Stimulated activated CD8-positive, alpha-beta memory T cell treated with anti-CD3 and anti-CD28 coated beads, Interleukin-7, amount 100 ng/mL, for 24 hours (primary cell): ENCODE measurements at regions not wholly inside any gene's neighbourhood (a gene's known extent, or its start where the extent isn't known, plus 50 kb on each side); places are given as distances from the start of the nearest gene placed in this dataset.

Source experiments
- DNase-seq: peaks from one replicate; pipeline ENCODE4 v3.0.0-alpha.2; 2020; ENCODE audit warnings: low read depth

- DNase-seq = no peak
These were observed 109.0 kb downstream of the TFAP2A start for GRCh38 chr6:10305790-10306415.

- no peak for DNase-seq
These were observed 111.0 kb downstream of the TFAP2A start for GRCh38 chr6:10303608-10304506.

DNA sequence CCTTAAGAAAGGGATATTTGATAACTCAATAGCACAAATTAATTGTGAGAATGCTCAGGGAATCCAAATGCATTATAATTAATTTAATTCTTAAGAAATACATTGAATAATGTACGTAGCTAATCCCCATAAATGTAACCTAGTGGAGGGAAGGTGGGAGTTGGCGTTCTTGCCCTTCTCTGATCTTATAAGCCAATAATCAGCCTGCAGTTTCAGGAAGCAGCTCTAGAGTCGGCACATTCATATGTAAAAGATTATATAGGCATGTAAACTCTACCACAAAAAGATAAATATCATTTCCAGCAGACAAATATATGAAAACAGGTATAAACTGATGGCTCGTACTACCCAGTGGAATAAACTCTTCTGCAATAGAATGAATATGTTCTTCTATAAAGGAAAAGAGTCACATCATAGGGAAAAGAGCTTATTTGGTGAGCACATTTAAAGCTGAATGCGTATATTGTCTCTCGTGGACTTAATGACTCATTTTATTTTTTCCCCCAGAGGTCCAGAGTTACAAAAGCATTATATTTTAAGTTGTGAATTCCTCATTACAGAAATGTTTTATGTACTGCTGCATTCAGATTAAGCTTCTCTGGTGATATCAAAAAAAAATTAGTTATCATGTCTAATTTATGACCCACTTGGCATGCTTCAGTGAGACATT lies 112.2 kb downstream of the TFAP2A start:
- no peak for DNase-seq

GRCh38 chr6:10300071-10300470 lies 114.8 kb downstream of the TFAP2A start:
- DNase-seq = no peak

DNA sequence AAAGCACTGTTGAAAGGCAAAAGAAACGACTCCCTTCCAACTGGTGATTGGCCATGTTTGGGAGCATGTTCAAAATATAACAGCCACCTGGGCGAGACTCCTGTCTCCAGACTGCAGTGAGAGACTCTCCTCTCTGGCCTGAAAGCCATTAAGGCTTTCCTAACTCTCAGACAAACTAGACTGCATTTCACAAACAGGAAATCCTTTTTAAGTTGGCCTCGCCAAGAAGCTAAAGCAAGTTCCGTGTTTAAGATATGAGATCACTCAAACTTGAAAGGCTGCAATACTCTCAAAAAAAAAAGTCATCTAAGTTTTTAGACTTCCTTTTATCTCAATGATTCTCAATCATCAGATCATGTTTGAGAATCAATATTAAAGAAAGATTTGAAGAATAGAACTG lies 117.0 kb downstream of the TFAP2A start:
- DNase-seq = no peak

GRCh38 chr6:10278746-10279145 lies 136.1 kb downstream of the TFAP2A start:
- no peak for DNase-seq

DNA sequence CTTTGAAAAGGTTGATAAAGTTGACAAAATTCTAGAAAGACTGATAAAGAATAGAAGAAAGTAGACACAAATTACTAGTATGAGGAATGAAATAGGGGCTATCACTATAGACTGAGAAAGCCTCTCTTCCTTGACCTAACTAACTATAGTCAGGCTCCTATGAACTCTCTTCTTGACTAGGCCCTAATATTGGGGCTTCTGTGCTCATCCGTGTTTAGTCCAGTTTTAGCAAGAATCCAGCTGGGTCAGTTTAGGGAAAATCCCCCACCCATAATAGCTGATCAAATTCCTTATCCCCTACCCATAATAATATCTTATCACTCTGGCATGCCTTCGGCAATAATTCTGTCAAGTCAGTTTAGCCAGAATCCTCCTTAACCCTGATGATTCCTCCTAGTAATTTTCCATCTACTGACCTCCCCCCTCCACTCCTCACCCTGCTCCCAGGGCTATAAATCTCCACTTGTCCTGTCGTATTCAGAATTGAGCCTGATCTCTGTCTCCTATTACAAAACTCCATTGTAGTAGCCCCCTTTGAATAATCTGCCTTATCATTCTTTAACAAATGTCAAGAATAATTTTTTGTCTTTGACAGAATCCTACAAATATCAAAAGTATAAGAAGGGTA lies 138.1 kb downstream of the TFAP2A start:
- no peak for DNase-seq

GRCh38 chr6:10276106-10276505 lies 138.8 kb downstream of the TFAP2A start:
- DNase-seq = no peak

GRCh38 chr6:10272591-10272990 lies 142.3 kb downstream of the TFAP2A start:
- no peak for DNase-seq

DNA sequence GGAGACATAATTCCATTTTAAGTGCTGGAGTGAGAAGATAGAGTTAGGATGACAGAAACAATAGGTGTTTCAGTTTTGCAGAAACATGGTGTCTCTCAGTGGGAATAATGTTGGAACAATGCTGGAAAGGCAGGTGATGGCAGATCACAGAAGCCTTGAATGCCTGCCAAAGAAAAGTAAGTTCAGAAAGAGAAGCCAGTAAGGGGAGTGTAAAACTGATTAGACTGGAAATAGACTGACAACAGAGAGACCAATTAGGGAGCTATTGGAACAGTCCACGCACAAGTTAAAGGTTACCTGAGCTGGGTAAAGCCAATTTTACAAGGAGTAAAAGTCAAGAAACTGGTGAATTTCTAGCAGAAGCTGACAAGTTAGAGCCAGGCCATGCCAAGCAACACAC lies 142.9 kb downstream of the TFAP2A start:
- DNase-seq = no peak

DNA sequence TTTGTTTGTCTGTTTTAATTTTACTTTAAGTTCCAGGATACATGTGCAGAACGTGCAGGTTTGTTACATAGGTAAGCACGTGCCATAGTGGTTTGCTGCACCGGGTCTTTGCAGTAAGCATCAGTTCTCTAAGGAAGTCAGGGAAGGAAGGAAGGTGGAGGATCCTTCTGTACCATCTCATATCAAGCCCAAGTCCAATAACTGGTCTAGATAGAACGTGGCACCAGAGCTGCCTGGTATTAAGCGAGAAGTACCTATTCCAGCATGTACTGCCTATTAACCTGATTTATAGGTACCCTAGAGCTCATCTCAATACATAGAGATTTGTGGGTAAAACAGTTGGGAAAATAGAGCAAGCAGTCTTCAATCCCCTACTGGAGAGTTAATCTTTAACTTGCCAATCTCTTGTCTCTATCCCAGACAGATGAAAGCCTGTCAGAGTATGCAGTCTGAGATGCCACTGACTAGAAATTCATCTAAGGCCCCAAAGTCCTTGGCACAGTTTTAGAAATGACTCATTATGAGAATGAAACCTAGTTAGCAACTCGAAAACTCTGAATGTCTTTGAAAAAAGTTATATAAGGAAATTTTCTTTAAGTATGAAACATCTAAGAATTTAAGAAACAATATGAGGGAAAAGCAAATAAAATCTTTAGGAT lies 144.9 kb downstream of the TFAP2A start:
- no peak for DNase-seq

DNA sequence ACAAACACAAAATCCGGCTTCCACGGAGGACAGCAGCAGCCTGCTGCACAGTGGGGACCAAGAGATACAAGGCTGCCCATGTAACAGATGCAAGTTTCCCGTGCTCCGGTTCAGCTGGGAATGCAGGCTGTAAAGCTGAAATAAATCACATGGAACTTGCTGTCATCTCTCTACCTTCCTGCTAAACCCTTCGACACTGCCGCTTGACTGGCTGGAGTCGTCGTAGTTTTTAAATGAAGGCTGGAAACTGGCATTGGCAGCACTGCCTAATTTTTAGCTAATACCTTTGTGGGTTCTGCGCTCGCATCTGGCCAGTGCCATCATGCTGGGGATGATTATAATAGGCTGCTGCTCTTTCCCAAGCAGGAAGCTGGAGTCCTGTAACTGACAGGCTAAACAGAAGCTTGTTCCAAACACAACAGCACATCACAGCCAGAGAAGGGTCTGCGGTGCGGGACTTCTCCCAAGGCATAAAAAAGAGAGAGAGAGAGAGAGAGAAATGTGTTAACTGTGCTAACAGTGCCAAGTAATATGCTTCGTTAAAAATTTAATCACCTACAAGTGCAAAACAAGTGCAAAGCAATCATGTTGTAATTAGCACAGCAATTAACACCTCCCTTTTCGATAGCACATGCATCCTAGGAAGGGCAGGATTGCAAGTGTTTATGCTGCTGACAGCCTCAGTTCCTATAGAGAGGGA lies 146.1 kb downstream of the TFAP2A start:
- DNase-seq = no peak

- DNase-seq = no peak
These were observed 146.8 kb downstream of the TFAP2A start for GRCh38 chr6:10268111-10268510.

DNA sequence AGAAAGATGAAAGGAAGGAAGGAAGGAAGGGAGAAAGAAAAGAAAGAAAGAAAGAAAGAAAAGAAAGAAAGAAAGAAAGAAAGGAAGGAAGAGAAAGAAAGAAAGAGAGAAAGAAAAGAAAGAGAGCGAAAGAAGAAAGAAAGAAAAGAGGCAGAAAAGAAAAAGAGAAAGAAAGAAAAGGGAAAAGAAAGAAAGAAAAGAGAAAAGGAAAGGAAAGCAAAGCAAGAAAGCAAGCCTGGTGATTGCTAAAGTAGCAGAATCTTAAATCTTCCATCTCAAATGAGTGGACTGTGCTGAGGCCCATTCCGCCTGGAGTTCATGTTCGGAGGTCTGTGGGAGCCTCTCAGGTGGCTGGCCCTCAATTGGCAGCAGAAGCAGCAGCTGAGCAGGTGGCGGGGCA lies 148.4 kb downstream of the TFAP2A start:
- DNase-seq = no peak

GRCh38 chr6:10266061-10266460 lies 148.8 kb downstream of the TFAP2A start:
- DNase-seq = no peak

- no peak for DNase-seq
These were observed 152.4 kb downstream of the TFAP2A start for GRCh38 chr6:10262505-10262904.

GRCh38 chr6:10259671-10260070 lies 155.2 kb downstream of the TFAP2A start:
- no peak for DNase-seq

- DNase-seq = no peak
These were observed 156.5 kb downstream of the TFAP2A start for GRCh38 chr6:10258341-10258740.

GRCh38 chr6:10256113-10256690 lies 158.7 kb downstream of the TFAP2A start:
- no peak for DNase-seq

DNA sequence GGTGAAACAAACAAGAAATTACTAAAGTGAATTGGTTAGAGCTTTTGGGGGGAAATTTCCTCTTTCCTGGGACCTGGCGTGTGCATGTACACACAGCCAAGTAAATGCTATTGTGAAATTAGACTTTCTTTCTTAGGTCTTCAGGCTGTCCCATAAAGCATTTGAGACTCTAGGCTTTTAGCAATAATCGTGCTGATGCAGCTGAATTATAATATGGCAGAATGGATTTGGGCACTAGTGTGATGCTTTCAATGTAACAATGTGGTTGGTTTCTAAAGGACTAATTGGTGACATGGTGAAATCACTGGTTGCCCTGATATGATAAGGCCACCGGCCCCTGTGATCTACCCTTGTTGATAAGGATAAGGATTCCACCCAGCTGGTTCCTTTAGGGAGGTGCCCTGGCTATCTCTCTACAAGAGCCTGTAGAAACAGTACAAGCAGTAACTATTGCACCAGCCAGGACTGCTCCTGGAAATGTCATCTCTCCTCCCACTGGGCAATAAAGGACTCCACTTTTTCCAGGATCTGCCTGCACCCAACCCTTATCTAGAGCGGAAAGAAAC lies 164.1 kb downstream of the TFAP2A start:
- no peak for DNase-seq

GRCh38 chr6:10248378-10248843 lies 166.5 kb downstream of the TFAP2A start:
- DNase-seq = no peak
